ENCODE measurements at regions not wholly inside any gene's neighbourhood (a gene's known extent, or its start where the extent isn't known, plus 50 kb on each side); places are given as distances from the start of the nearest gene placed in this dataset.

- TF ChIP-seq, protein P1, sequence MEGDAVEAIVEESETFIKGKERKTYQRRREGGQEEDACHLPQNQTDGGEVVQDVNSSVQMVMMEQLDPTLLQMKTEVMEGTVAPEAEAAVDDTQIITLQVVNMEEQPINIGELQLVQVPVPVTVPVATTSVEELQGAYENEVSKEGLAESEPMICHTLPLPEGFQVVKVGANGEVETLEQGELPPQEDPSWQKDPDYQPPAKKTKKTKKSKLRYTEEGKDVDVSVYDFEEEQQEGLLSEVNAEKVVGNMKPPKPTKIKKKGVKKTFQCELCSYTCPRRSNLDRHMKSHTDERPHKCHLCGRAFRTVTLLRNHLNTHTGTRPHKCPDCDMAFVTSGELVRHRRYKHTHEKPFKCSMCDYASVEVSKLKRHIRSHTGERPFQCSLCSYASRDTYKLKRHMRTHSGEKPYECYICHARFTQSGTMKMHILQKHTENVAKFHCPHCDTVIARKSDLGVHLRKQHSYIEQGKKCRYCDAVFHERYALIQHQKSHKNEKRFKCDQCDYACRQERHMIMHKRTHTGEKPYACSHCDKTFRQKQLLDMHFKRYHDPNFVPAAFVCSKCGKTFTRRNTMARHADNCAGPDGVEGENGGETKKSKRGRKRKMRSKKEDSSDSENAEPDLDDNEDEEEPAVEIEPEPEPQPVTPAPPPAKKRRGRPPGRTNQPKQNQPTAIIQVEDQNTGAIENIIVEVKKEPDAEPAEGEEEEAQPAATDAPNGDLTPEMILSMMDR (IDR thresholded peaks at IDR 0.05; ENCODE audit: low read length) = no peak
- no peak for TF ChIP-seq EZH2 (optimal IDR thresholded peaks at IDR 0.05; ENCODE audit: low read depth, low read length)
Measured at GRCh38 chr10:64116707-64117106, 595.5 kb downstream of the REEP3 start.

All from MM.1S (cell line).